MCF 10A (cell line): ENCODE measurements at regions not wholly inside any gene's neighbourhood (a gene's known extent, or its start where the extent isn't known, plus 50 kb on each side); places are given as distances from the start of the nearest gene placed in this dataset.

ENCODE experiments used
- BruUV-seq: library from RNA; stranded (reverse); fragments of 400-500 nt; replicated peaks from 2 replicates; lab custom pipeline; 2021; lab: Mats Ljungman, UMichigan
- CTCF ChIA-PET: fragments of 300-600 bp; sonication (Branson Sonifier 250); formaldehyde crosslinking; extraction: SDS; loops from one replicate; lab custom pipeline; 2021; ENCODE audit warnings: antibody characterized with exemption, inconsistent platforms; lab: Yijun Ruan, JAX
- POLR2A ChIA-PET: fragments of 300-600, 350-650 bp; sonication (Branson Sonifier 250); formaldehyde crosslinking; extraction: SDS; loops from one replicate; lab custom pipeline; 2020; ENCODE audit warnings: antibody characterized with exemption, inconsistent platforms; lab: Yijun Ruan, JAX
- DNase-seq: peaks from one replicate; pipeline ENCODE4 v3.0.0-alpha.2; 2018; ENCODE audit not compliant: unreplicated experiment
- H3K27ac Mint-ChIP-seq: one replicate; pipeline ENCODE4 v1.8.0; 2022; ENCODE audit warnings: mild to moderate bottlenecking, low read depth, mixed read lengths; ENCODE audit not compliant: unreplicated experiment
- H3K27me3 Mint-ChIP-seq: one replicate; pipeline ENCODE4 v1.8.0; 2022; ENCODE audit warnings: mixed read lengths; ENCODE audit not compliant: insufficient read depth, unreplicated experiment
- H3K36me3 Mint-ChIP-seq: one replicate; pipeline ENCODE4 v1.8.0; 2022; ENCODE audit warnings: mild to moderate bottlenecking, moderate library complexity, mixed read lengths; ENCODE audit not compliant: insufficient read depth, unreplicated experiment
- H3K4me1 Mint-ChIP-seq: one replicate; pipeline ENCODE4 v1.8.0; 2022; ENCODE audit warnings: mixed read lengths; ENCODE audit not compliant: insufficient read depth, unreplicated experiment
- H3K4me3 Mint-ChIP-seq: one replicate; pipeline ENCODE4 v1.8.0; 2022; ENCODE audit warnings: mild to moderate bottlenecking, moderate library complexity, mixed read lengths; ENCODE audit not compliant: unreplicated experiment
- H3K9me3 Mint-ChIP-seq: one replicate; pipeline ENCODE4 v1.8.0; 2022; ENCODE audit warnings: mixed read lengths; ENCODE audit not compliant: unreplicated experiment
- CTCF ChIP-seq: fragments of 200-600 bp; IDR thresholded peaks from one replicate; pipeline ENCODE4 v1.8.0; 2022; ENCODE audit warnings: antibody characterized with exemption, mild to moderate bottlenecking; ENCODE audit not compliant: unreplicated experiment
- intact Hi-C: fragments of 100-400 bp; cut with micrococcal nuclease; formaldehyde crosslinking; loops from 2 replicates; pipeline ENCODE4 v1.14.1; 2022

DNA sequence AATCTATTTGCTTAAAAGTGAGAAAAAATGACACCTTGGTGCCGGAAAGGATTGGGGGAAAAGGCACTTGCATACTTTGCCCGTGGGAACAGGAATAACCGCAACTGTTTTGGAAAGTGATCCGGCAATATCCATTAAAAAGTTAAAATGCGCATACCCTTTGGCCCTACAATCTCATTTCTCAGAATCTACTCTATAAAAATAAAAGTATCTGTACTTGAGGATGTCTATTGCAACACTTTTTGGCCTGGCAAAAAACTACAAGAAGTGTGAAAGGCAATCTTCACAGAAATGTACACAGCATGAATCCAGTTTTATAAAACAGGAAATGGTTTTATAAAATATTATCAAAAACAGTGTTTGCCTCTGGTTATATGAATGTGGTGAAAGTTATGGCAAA lies 58.3 kb upstream of the NFIL3 start:
- H3K9me3 Mint-ChIP-seq = no peaks in the 10 kb centered on the region
- POLR2A ChIA-PET = no interaction called here
- H3K27me3 Mint-ChIP-seq = no peaks in the 10 kb centered on the region
- intact Hi-C loops = no loop called here
- CTCF ChIA-PET = no interaction called here
- DNase-seq = no peak
- H3K27ac Mint-ChIP-seq = no peak overlapping the region
- no TSS peak for BruUV-seq
- no peaks in the 10 kb centered on the region for H3K4me1 Mint-ChIP-seq
- no peaks in the 10 kb centered on the region for H3K36me3 Mint-ChIP-seq
- H3K4me3 Mint-ChIP-seq = no peak overlapping the region
- no peak for TF ChIP-seq CTCF

DNA sequence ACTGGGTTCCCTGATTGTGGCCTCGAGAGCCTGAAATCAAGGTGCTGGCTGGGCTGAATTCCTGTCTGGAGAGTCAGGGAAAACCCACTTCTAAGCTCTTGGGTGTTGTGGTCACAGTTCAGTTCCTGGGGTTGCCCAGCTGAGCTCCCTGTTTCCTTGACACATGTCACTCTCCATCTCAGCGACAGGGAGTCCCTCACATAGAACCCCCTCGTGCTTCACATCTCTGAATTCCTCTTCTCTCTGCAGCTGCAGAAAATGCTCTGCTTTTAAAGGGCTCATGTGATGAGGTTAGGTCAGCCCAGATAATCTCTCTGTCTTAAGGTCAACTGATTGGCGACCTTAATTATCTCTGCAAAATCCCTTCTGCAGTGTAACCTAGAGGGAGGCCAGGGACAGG lies 53.5 kb upstream of the NFIL3 start:
- no peaks in the 10 kb centered on the region for H3K9me3 Mint-ChIP-seq
- no peak overlapping the region for H3K4me3 Mint-ChIP-seq
- no peak for DNase-seq
- H3K36me3 Mint-ChIP-seq = no peaks in the 10 kb centered on the region
- ChIA-PET CTCF (interaction anchor here (0.6 kb wide), 1 partner anchor 18 kb away, joined by 3 read pairs; no protein-coding TSS in a partner anchor), POLR2A (interaction anchor here (0.6 kb wide), 1 partner anchor 16 kb away, joined by 4 read pairs; no protein-coding TSS in a partner anchor)
- no peaks in the 10 kb centered on the region for H3K4me1 Mint-ChIP-seq
- no peak for TF ChIP-seq CTCF
- no TSS peak for BruUV-seq
- intact Hi-C loops = no loop called here
- H3K27ac Mint-ChIP-seq = no peak overlapping the region
- no peaks in the 10 kb centered on the region for H3K27me3 Mint-ChIP-seq

- DNase-seq = peak; percentile 67
- BruUV-seq = no TSS peak
Observed at GRCh38 chr9:91474656-91475055, 51.0 kb upstream of the NFIL3 start.

More at GRCh38 chr9:91474656-91475055, 51.0 kb upstream of the NFIL3 start:
- H3K27ac Mint-ChIP-seq = no peak overlapping the region
- no peaks in the 10 kb centered on the region for H3K9me3 Mint-ChIP-seq
- H3K4me1 Mint-ChIP-seq = no peaks in the 10 kb centered on the region
- no peak for TF ChIP-seq CTCF
- intact Hi-C loops = no loop called here
- POLR2A ChIA-PET = no interaction called here
- CTCF ChIA-PET = no interaction called here
- H3K27me3 Mint-ChIP-seq = no peaks in the 10 kb centered on the region
- H3K4me3 Mint-ChIP-seq = no peak overlapping the region
- no peaks in the 10 kb centered on the region for H3K36me3 Mint-ChIP-seq
